ENCODE measurements at regions not wholly inside any gene's neighbourhood (a gene's known extent, or its start where the extent isn't known, plus 50 kb on each side); places are given as distances from the start of the nearest gene placed in this dataset. TPM values are rescaled to one million over a fixed set of nuclear protein-coding genes. Genes with fewer than 3 reads are reported as not detected.

GRCh38 chr2:163794635-163795034, 58.8 kb upstream of the FIGN start:
- Histone ChIP-seq H3K4me3 (no peak overlapping the region), H3K4me1 (no peaks in the 10 kb centered on the region), H3K9me3 (no peaks in the 10 kb centered on the region), H3K27ac (no peak overlapping the region), H3K36me3 (no peaks in the 10 kb centered on the region), H3K27me3 (no peaks in the 10 kb centered on the region)
- DNase-seq (ENCODE audit: extremely low spot score in 2 of 2), result no peak
- TF ChIP-seq CTCF (IDR thresholded peaks at IDR 0.05), result no peak
- intact Hi-C loops (cut with DNase I), result no loop called here

Small RNAs in the stretch of these regions (small RNA-seq; reads per million reads assigned to genes)
- not detected for gene CYP2C56P

Measured in vagina (tissue), 2 donors.